ENCODE measurements at regions not wholly inside any gene's neighbourhood (a gene's known extent, or its start where the extent isn't known, plus 50 kb on each side); places are given as distances from the start of the nearest gene placed in this dataset.

- TF ChIP-seq CTCF (IDR thresholded peaks at IDR 0.05) (no peak), SIN3A (IDR thresholded peaks at IDR 0.05; ENCODE audit: borderline replicate concordance, low read depth, low read length) (no peak), FOXM1 (IDR thresholded peaks at IDR 0.05; ENCODE audit: low read depth) (no peak), EZH2phosphoT487 (IDR thresholded peaks at IDR 0.05; ENCODE audit: borderline replicate concordance, low read depth) (no peak), EP300 (IDR thresholded peaks at IDR 0.05; ENCODE audit: borderline replicate concordance in 1 of 2, low read depth in 1 of 2, low read length in 1 of 2) (no peak), RAD21 (IDR thresholded peaks at IDR 0.05; ENCODE audit: low read length) (no peak), YY1 (IDR thresholded peaks at IDR 0.05; ENCODE audit: low read depth) (no peak)
- TF ChIP-seq, protein P1, sequence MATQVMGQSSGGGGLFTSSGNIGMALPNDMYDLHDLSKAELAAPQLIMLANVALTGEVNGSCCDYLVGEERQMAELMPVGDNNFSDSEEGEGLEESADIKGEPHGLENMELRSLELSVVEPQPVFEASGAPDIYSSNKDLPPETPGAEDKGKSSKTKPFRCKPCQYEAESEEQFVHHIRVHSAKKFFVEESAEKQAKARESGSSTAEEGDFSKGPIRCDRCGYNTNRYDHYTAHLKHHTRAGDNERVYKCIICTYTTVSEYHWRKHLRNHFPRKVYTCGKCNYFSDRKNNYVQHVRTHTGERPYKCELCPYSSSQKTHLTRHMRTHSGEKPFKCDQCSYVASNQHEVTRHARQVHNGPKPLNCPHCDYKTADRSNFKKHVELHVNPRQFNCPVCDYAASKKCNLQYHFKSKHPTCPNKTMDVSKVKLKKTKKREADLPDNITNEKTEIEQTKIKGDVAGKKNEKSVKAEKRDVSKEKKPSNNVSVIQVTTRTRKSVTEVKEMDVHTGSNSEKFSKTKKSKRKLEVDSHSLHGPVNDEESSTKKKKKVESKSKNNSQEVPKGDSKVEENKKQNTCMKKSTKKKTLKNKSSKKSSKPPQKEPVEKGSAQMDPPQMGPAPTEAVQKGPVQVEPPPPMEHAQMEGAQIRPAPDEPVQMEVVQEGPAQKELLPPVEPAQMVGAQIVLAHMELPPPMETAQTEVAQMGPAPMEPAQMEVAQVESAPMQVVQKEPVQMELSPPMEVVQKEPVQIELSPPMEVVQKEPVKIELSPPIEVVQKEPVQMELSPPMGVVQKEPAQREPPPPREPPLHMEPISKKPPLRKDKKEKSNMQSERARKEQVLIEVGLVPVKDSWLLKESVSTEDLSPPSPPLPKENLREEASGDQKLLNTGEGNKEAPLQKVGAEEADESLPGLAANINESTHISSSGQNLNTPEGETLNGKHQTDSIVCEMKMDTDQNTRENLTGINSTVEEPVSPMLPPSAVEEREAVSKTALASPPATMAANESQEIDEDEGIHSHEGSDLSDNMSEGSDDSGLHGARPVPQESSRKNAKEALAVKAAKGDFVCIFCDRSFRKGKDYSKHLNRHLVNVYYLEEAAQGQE (IDR thresholded peaks at IDR 0.05; ENCODE audit: low read depth, low read length), result no peak
These were observed 249.2 kb downstream of the CDC5L start for GRCh38 chr6:44636561-44637248.

Measured in SK-N-SH (cell line).